ENCODE measurements at regions not wholly inside any gene's neighbourhood (a gene's known extent, or its start where the extent isn't known, plus 50 kb on each side); places are given as distances from the start of the nearest gene placed in this dataset.

- TF ChIP-seq MYC (IDR thresholded peaks at IDR 0.05; ENCODE audit: borderline replicate concordance, low read length): no peak
- TF ChIP-seq, protein P1, sequence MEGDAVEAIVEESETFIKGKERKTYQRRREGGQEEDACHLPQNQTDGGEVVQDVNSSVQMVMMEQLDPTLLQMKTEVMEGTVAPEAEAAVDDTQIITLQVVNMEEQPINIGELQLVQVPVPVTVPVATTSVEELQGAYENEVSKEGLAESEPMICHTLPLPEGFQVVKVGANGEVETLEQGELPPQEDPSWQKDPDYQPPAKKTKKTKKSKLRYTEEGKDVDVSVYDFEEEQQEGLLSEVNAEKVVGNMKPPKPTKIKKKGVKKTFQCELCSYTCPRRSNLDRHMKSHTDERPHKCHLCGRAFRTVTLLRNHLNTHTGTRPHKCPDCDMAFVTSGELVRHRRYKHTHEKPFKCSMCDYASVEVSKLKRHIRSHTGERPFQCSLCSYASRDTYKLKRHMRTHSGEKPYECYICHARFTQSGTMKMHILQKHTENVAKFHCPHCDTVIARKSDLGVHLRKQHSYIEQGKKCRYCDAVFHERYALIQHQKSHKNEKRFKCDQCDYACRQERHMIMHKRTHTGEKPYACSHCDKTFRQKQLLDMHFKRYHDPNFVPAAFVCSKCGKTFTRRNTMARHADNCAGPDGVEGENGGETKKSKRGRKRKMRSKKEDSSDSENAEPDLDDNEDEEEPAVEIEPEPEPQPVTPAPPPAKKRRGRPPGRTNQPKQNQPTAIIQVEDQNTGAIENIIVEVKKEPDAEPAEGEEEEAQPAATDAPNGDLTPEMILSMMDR (IDR thresholded peaks at IDR 0.05): no peak
- TF ChIP-seq POLR2A (IDR thresholded peaks at IDR 0.05; ENCODE audit: low read length): no peak
- no peak for TF ChIP-seq MAX (IDR thresholded peaks at IDR 0.05)
- no peak for TF ChIP-seq POLR2AphosphoS2 (conservative IDR thresholded peaks at IDR 0.05; ENCODE audit: low read length)
- no peak for TF ChIP-seq FOXS1 (CRISPR knock-in tag; IDR thresholded peaks at IDR 0.05)
- TF ChIP-seq, protein P2, sequence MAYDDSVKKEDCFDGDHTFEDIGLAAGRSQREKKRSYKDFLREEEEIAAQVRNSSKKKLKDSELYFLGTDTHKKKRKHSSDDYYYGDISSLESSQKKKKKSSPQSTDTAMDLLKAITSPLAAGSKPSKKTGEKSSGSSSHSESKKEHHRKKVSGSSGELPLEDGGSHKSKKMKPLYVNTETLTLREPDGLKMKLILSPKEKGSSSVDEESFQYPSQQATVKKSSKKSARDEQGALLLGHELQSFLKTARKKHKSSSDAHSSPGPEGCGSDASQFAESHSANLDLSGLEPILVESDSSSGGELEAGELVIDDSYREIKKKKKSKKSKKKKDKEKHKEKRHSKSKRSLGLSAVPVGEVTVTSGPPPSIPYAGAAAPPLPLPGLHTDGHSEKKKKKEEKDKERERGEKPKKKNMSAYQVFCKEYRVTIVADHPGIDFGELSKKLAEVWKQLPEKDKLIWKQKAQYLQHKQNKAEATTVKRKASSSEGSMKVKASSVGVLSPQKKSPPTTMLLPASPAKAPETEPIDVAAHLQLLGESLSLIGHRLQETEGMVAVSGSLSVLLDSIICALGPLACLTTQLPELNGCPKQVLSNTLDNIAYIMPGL (CRISPR knock-in tag; IDR thresholded peaks at IDR 0.05; ENCODE audit: borderline replicate concordance): no peak
- TF ChIP-seq EHF (CRISPR knock-in tag; IDR thresholded peaks at IDR 0.05): no peak
- no peak for TF ChIP-seq RFX5 (IDR thresholded peaks at IDR 0.05)
- no peak for TF ChIP-seq ELK1 (IDR thresholded peaks at IDR 0.05; ENCODE audit: low read depth, low read length)
These were observed 89.0 kb downstream of the SEPTIN7 start for GRCh38 chr7:35889870-35890269.
